ENCODE measurements at regions not wholly inside any gene's neighbourhood (a gene's known extent, or its start where the extent isn't known, plus 50 kb on each side); places are given as distances from the start of the nearest gene placed in this dataset.

GRCh38 chr13:50153401-50153800 is 138.2 kb downstream of the KCNRG start:
- Histone ChIP-seq H3K4me1 (ENCODE audit: control insufficient read depth, insufficient read depth, low read length) (peaks cover 3% of the 10 kb centered on the region; the same call in 1 of the 2 replicates), H3K9me1 (ENCODE audit: insufficient read depth, low read length) (no peaks in the 10 kb centered on the region; the same call in 1 of the 2 replicates), H3K23ac (ENCODE audit: low read depth, low read length) (no peak overlapping the region), H3K56ac (ENCODE audit: extremely low read depth, insufficient read depth, low read length) (no peak overlapping the region), H4K20me1 (ENCODE audit: insufficient read depth, low read length) (no peaks in the 10 kb centered on the region), H3K9me3 (ENCODE audit: control insufficient read depth, insufficient read depth, low read length) (no peaks in the 10 kb centered on the region), H2BK15ac (ENCODE audit: low read depth, low read length) (no peak overlapping the region), H4K5ac (ENCODE audit: low read depth, low read length) (no peak overlapping the region), H3K9ac (ENCODE audit: low read depth, low read length) (no peak overlapping the region), H3K4me3 (ENCODE audit: insufficient read depth, low read depth, low read length) (no peak overlapping the region), H2AK5ac (ENCODE audit: low read depth, low read length) (no peak overlapping the region), H2AFZ (replicated peaks; ENCODE audit: low read length, poor library complexity) (no peak overlapping the region), H2BK20ac (ENCODE audit: low read depth, low read length) (no peak overlapping the region), H2BK5ac (ENCODE audit: low read depth, low read length, poor library complexity, severe bottlenecking) (no peak overlapping the region), H2BK120ac (ENCODE audit: low read depth, low read length) (no peak overlapping the region), H3K27ac (ENCODE audit: insufficient read depth, low read length) (no peak overlapping the region), H3K79me1 (ENCODE audit: low read depth in 1 of 2, low read length in 2 of 2) (no peaks in the 10 kb centered on the region), H3K14ac (replicated peaks; ENCODE audit: low read depth, low read length) (no peak overlapping the region), H3K36me3 (ENCODE audit: control insufficient read depth, insufficient read depth, low read length) (no peaks in the 10 kb centered on the region), H3K27me3 (ENCODE audit: control insufficient read depth, insufficient read depth, low read length) (no peaks in the 10 kb centered on the region; the same call in 1 of the 2 replicates), H3K4ac (ENCODE audit: low read depth, low read length) (no peak overlapping the region), H2AK9ac (replicated peaks; ENCODE audit: low read depth, low read length, poor library complexity) (no peak overlapping the region), H3K4me2 (ENCODE audit: low read depth, low read length) (no peak overlapping the region), H4K8ac (ENCODE audit: low read depth in 2 of 2, low read length in 2 of 2) (no peak overlapping the region), H4K91ac (ENCODE audit: insufficient read depth, low read depth, low read length) (no peak overlapping the region), H3K18ac (ENCODE audit: low read depth, low read length) (no peak overlapping the region)
- TF ChIP-seq RAD21 (IDR thresholded peaks at IDR 0.05; ENCODE audit: low read length) = no peak
- no peak for TF ChIP-seq CEBPB (IDR thresholded peaks at IDR 0.05; ENCODE audit: low read depth, low read length)
- TF ChIP-seq RCOR1 (IDR thresholded peaks at IDR 0.05; ENCODE audit: insufficient replicate concordance, low read length) = no peak
- no peak for TF ChIP-seq MAZ (IDR thresholded peaks at IDR 0.05; ENCODE audit: borderline replicate concordance, low read depth, low read length)
- no peak for TF ChIP-seq CHD1 (IDR thresholded peaks at IDR 0.05; ENCODE audit: low read depth, low read length)
- no peak for TF ChIP-seq MXI1 (IDR thresholded peaks at IDR 0.05; ENCODE audit: borderline replicate concordance, low read depth, low read length)
- TF ChIP-seq FOS (IDR thresholded peaks at IDR 0.05; ENCODE audit: low read depth, low read length) = no peak
- no peak for TF ChIP-seq SMC3 (IDR thresholded peaks at IDR 0.05; ENCODE audit: low read depth, low read length)
- no peak for TF ChIP-seq BHLHE40 (IDR thresholded peaks at IDR 0.05; ENCODE audit: low read depth, low read length)
- TF ChIP-seq NFE2L2 (IDR thresholded peaks at IDR 0.05; ENCODE audit: low read depth, low read length) = no peak
- TF ChIP-seq CTCF (conservative IDR thresholded peaks at IDR 0.05; ENCODE audit: low read depth, low read length) = no peak
- TF ChIP-seq ELK1 (IDR thresholded peaks at IDR 0.05; ENCODE audit: borderline replicate concordance, low read depth, low read length) = no peak
- TF ChIP-seq RFX5 (IDR thresholded peaks at IDR 0.05; ENCODE audit: low read depth, low read length) = no peak
- TF ChIP-seq MAFK (IDR thresholded peaks at IDR 0.05; ENCODE audit: low read depth, low read length) = no peak
- no peak for TF ChIP-seq POLR2A (IDR thresholded peaks at IDR 0.05; ENCODE audit: low read depth, low read length)
- no TSS peak for BruUV-seq (replicated peaks)
- ChIA-PET POLR2A (ENCODE audit: unreplicated experiment) (no interaction called here), CTCF (interaction anchor here (0.8 kb wide), 1 partner anchor 12 kb away, joined by 4 read pairs; no protein-coding TSS in a partner anchor)
- intact Hi-C loops (cut with micrococcal nuclease) (no loop called here), dilution Hi-C loops (cut with HindIII; ENCODE audit: low sequenced_read_pairs, unreplicated experiment) (no loop called here), in situ Hi-C loops (cut with MboI; ENCODE audit: low sequenced_read_pairs) (no loop called here)
- WGBS, 2 experiments (ENCODE audit: extremely low coverage in 2 of 2, insufficient read length in 1 of 2) = no CpG with 5 or more reads among the region's 2 CpGs
- DNase-seq = no peak
- no peak for ATAC-seq (ENCODE audit: low read depth)
